H9 (cell line): ENCODE measurements at regions not wholly inside any gene's neighbourhood (a gene's known extent, or its start where the extent isn't known, plus 50 kb on each side); places are given as distances from the start of the nearest gene placed in this dataset.

Experiments used
- DNase-seq: peaks from one replicate; pipeline ENCODE4 v3.0.0-alpha.2; 2017
- H2AFZ ChIP-seq: one replicate; pipeline ENCODE4 v1.6.1; 2013; ENCODE audit warnings: mild to moderate bottlenecking, low read length, control low read depth, moderate library complexity
- H2AK5ac ChIP-seq: 2 replicates; pipeline ENCODE4 v1.6.1; 2013; ENCODE audit warnings: low read length, control low read depth, mixed read lengths; ENCODE audit not compliant: insufficient read length
- H2BK120ac ChIP-seq: one replicate; pipeline ENCODE4 v1.6.1; 2013; ENCODE audit warnings: low read depth, mild to moderate bottlenecking, low read length, control low read depth, inconsistent platforms; ENCODE audit not compliant: poor library complexity, severe bottlenecking
- H2BK12ac ChIP-seq: 2 replicates; pipeline ENCODE4 v1.6.1; 2013; ENCODE audit warnings: low read length, control low read depth, mixed read lengths, low read depth; ENCODE audit not compliant: insufficient read length
- H2BK15ac ChIP-seq: 2 replicates; pipeline ENCODE4 v1.6.1; 2013; ENCODE audit warnings: low read depth, low read length, control low read depth
- H2BK20ac ChIP-seq: one replicate; pipeline ENCODE4 v1.6.1; 2013; ENCODE audit warnings: low read depth, mild to moderate bottlenecking, low read length, control low read depth, inconsistent platforms; ENCODE audit not compliant: poor library complexity, severe bottlenecking
- H2BK5ac ChIP-seq: 2 replicates; pipeline ENCODE4 v1.6.1; 2013; ENCODE audit warnings: low read length, control low read depth, mixed read lengths; ENCODE audit not compliant: insufficient read length
- H3K14ac ChIP-seq: 2 replicates; pipeline ENCODE4 v1.6.1; 2013; ENCODE audit warnings: low read length, control low read depth; ENCODE audit not compliant: insufficient read depth
- H3K18ac ChIP-seq: 2 replicates; pipeline ENCODE4 v1.6.1; 2013; ENCODE audit warnings: low read depth, mild to moderate bottlenecking, mixed read lengths, low read length, control low read depth; ENCODE audit not compliant: insufficient read length
- H3K23ac ChIP-seq: 2 replicates; pipeline ENCODE4 v1.6.1; 2013; ENCODE audit warnings: low read length, control low read depth, mixed read lengths, low read depth; ENCODE audit not compliant: insufficient read length
- H3K23me2 ChIP-seq: 2 replicates; pipeline ENCODE4 v1.6.1; 2013; ENCODE audit warnings: low read depth, mild to moderate bottlenecking, mixed read lengths, low read length, control low read depth; ENCODE audit not compliant: insufficient read length, poor library complexity, severe bottlenecking
- H3K27ac ChIP-seq: 2 replicates; pipeline ENCODE4 v1.5.1; 2013; ENCODE audit warnings: low read length, control low read depth, mixed read lengths, low read depth; ENCODE audit not compliant: insufficient read length
- H3K27me3 ChIP-seq: 2 replicates; pipeline ENCODE4 v1.6.1; 2013; ENCODE audit warnings: low read length, control low read depth, inconsistent platforms; ENCODE audit not compliant: insufficient read depth
- H3K4ac ChIP-seq: 2 replicates; pipeline ENCODE4 v1.6.1; 2013; ENCODE audit warnings: low read depth, mild to moderate bottlenecking, control low read depth, inconsistent platforms, low read length, moderate library complexity
- H3K4me1 ChIP-seq: 2 replicates; pipeline ENCODE4 v1.6.1; 2013; ENCODE audit warnings: low read length, control low read depth, inconsistent platforms; ENCODE audit not compliant: insufficient read depth
- H3K4me2 ChIP-seq: 2 replicates; pipeline ENCODE4 v1.6.1; 2013; ENCODE audit warnings: low read length, control low read depth, mixed read lengths; ENCODE audit not compliant: insufficient read length, insufficient read depth
- H3K56ac ChIP-seq: 2 replicates; pipeline ENCODE4 v1.6.1; 2013; ENCODE audit warnings: low read depth, mild to moderate bottlenecking, mixed read lengths, low read length, control low read depth; ENCODE audit not compliant: insufficient read length
- H3K79me1 ChIP-seq: 2 replicates; pipeline ENCODE4 v1.6.1; 2013; ENCODE audit warnings: low read depth, mild to moderate bottlenecking, moderate library complexity, low read length, control low read depth, inconsistent platforms; ENCODE audit not compliant: insufficient read depth, poor library complexity, severe bottlenecking
- H3K79me2 ChIP-seq: 2 replicates; pipeline ENCODE4 v1.6.1; 2013; ENCODE audit warnings: low read length, control low read depth, inconsistent platforms; ENCODE audit not compliant: insufficient read depth
- H3K9ac ChIP-seq: 2 replicates; pipeline ENCODE4 v1.6.1; 2013; ENCODE audit warnings: low read length, control low read depth, mixed read lengths; ENCODE audit not compliant: insufficient read length; ENCODE audit errors: extremely low read depth
- H3K9me3 ChIP-seq: one replicate; pipeline ENCODE4 v1.6.1; 2013; ENCODE audit warnings: low read depth, low read length, inconsistent platforms; ENCODE audit not compliant: control insufficient read depth
- H3T11ph ChIP-seq: one replicate; pipeline ENCODE4 v1.6.1; 2013; ENCODE audit warnings: mild to moderate bottlenecking, low read length, control low read depth, inconsistent platforms
- H4K20me1 ChIP-seq: one replicate; pipeline ENCODE4 v1.6.1; 2013; ENCODE audit not compliant: control insufficient read depth, insufficient read length, insufficient read depth
- H4K5ac ChIP-seq: 2 replicates; pipeline ENCODE4 v1.6.1; 2013; ENCODE audit warnings: low read depth, mild to moderate bottlenecking, mixed read lengths, low read length, control low read depth; ENCODE audit not compliant: insufficient read length
- H4K8ac ChIP-seq: replicated peaks from 2 replicates; pipeline ENCODE4 v1.6.1; 2013; ENCODE audit warnings: low read length, control low read depth, mixed read lengths, low read depth; ENCODE audit not compliant: insufficient read length
- H4K91ac ChIP-seq: 2 replicates; pipeline ENCODE4 v1.6.1; 2013; ENCODE audit warnings: low read depth, mild to moderate bottlenecking, moderate library complexity, mixed read lengths, low read length, control low read depth; ENCODE audit not compliant: insufficient read length
- H3K27ac Mint-ChIP-seq, 3 experiments: 2 replicates in 2 of 3; 3 replicates in 1 of 3; pipeline ENCODE4 v1.8.0; 2020 to 2021; ENCODE audit warnings: mixed read lengths in 3 of 3, mild to moderate bottlenecking in 1 of 3, moderate library complexity in 1 of 3
- H3K27me3 Mint-ChIP-seq: 2 replicates; pipeline ENCODE4 v1.8.0; 2021; ENCODE audit warnings: low read depth, mild to moderate bottlenecking, moderate library complexity, mixed read lengths
- H3K36me3 Mint-ChIP-seq, 3 experiments: 2 replicates in 2 of 3; 3 replicates in 1 of 3; pipeline ENCODE4 v1.8.0; 2020 to 2021; ENCODE audit warnings: low read depth in 3 of 3, mixed read lengths in 3 of 3; ENCODE audit not compliant: insufficient read depth in 1 of 3
- H3K4me1 Mint-ChIP-seq, 2 experiments: 2 replicates each; pipeline ENCODE4 v1.8.0; 2020; ENCODE audit warnings: mixed read lengths in 2 of 2
- H3K4me3 Mint-ChIP-seq, 2 experiments: 2 replicates in 1 of 2; 3 replicates in 1 of 2; pipeline ENCODE4 v1.8.0; 2020 to 2021; ENCODE audit warnings: mild to moderate bottlenecking in 2 of 2, mixed read lengths in 2 of 2, moderate library complexity in 1 of 2
- H3K9me3 Mint-ChIP-seq, 2 experiments: 2 replicates in 1 of 2; 3 replicates in 1 of 2; pipeline ENCODE4 v1.8.0; 2020; ENCODE audit warnings: mild to moderate bottlenecking in 2 of 2, mixed read lengths in 2 of 2, moderate library complexity in 1 of 2
- CTCF ChIP-seq: fragments of 200-600 bp; sonication (generic); conservative IDR thresholded peaks from 3 replicates; pipeline ENCODE4 v1.8.0; 2021; ENCODE audit warnings: antibody characterized with exemption, mild to moderate bottlenecking
- WGBS: extraction: QIAGEN DNeasy Blood & Tissue Kit; methylation state at CpG from one replicate; pipeline ENCODE4 v1.1.7; 2013; ENCODE audit warnings: missing lambda C conversion rate, low lambda C conversion rate, mixed read lengths; ENCODE audit not compliant: insufficient read length; ENCODE audit errors: extremely low coverage; 5-methylcytosine and 5-hydroxymethylcytosine counted together

GRCh38 chr7:12833829-12834228 is 146.4 kb downstream of the ARL4A start:
- no peak overlapping the region for H3K14ac ChIP-seq
- no peak overlapping the region for H4K91ac ChIP-seq
- Mint-ChIP-seq H3K27me3 (no peaks in the 10 kb centered on the region), H3K4me3 (no peak overlapping the region), H3K36me3 (peaks cover 21 to 27% (median 23%) of the 10 kb centered on the region in 3 experiments), H3K4me1 (peaks cover 0 to 7% of the 10 kb centered on the region in 2 experiments; a peak in 2 of 4 replicates), H3K9me3 (peaks cover 24 to 25% of the 10 kb centered on the region in 2 experiments), H3K27ac (no peak overlapping the region)
- no peak overlapping the region for H4K5ac ChIP-seq
- no peak overlapping the region for H2BK15ac ChIP-seq
- no peak overlapping the region for H3K4me2 ChIP-seq
- H3K23me2 ChIP-seq, result no peaks in the 10 kb centered on the region
- H4K8ac ChIP-seq, result no peak overlapping the region
- H4K20me1 ChIP-seq, result no peaks in the 10 kb centered on the region
- H3K9ac ChIP-seq, result no peak overlapping the region
- no peaks in the 10 kb centered on the region for H3K4me1 ChIP-seq
- no peak overlapping the region for H3K27ac ChIP-seq
- H3K18ac ChIP-seq, result no peak overlapping the region
- no peak overlapping the region for H2BK5ac ChIP-seq
- no peaks in the 10 kb centered on the region for H3K9me3 ChIP-seq
- H3T11ph ChIP-seq, result no peak overlapping the region
- no peak overlapping the region for H3K4ac ChIP-seq
- H3K79me2 ChIP-seq, result no peaks in the 10 kb centered on the region
- no peak for DNase-seq
- H2BK12ac ChIP-seq, result no peak overlapping the region
- H3K79me1 ChIP-seq, result no peaks in the 10 kb centered on the region
- H3K23ac ChIP-seq, result no peak overlapping the region
- no peak overlapping the region for H2AFZ ChIP-seq
- no peaks in the 10 kb centered on the region for H3K27me3 ChIP-seq
- H2AK5ac ChIP-seq, result no peak overlapping the region
- TF ChIP-seq CTCF, result no peak
- no CpG with 5 or more reads among the region's 2 CpGs for WGBS
- H3K56ac ChIP-seq, result no peak overlapping the region
- H2BK20ac ChIP-seq, result no peak overlapping the region
- no peak overlapping the region for H2BK120ac ChIP-seq
